ENCODE measurements at regions not wholly inside any gene's neighbourhood (a gene's known extent, or its start where the extent isn't known, plus 50 kb on each side); places are given as distances from the start of the nearest gene placed in this dataset.

DNA sequence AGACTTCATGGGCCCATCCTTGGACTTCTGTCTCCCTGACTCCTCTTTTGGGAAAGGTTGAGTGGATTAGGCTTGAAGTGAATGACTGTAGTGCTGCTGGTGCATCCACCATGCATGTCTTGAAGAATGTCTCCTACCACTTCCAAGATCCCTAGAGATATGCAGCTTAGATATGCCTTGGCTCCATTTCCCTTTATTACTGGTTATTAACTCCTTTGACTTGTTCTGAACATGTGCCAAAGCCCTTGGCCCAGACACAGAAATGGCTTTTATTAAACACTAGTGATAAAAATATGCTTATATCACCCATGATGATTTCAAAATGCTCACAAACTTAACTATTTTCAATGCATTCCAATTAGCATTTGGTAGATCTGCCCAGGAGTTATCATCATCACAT, 90.0 kb upstream of the SLC14A2 start:
- H3K9me3 ChIP-seq = no peaks in the 10 kb centered on the region
- TF ChIP-seq, protein P1, sequence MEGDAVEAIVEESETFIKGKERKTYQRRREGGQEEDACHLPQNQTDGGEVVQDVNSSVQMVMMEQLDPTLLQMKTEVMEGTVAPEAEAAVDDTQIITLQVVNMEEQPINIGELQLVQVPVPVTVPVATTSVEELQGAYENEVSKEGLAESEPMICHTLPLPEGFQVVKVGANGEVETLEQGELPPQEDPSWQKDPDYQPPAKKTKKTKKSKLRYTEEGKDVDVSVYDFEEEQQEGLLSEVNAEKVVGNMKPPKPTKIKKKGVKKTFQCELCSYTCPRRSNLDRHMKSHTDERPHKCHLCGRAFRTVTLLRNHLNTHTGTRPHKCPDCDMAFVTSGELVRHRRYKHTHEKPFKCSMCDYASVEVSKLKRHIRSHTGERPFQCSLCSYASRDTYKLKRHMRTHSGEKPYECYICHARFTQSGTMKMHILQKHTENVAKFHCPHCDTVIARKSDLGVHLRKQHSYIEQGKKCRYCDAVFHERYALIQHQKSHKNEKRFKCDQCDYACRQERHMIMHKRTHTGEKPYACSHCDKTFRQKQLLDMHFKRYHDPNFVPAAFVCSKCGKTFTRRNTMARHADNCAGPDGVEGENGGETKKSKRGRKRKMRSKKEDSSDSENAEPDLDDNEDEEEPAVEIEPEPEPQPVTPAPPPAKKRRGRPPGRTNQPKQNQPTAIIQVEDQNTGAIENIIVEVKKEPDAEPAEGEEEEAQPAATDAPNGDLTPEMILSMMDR (IDR thresholded peaks at IDR 0.05) = no peak
- no peak overlapping the region for H3K4me3 ChIP-seq (ENCODE audit: low read depth in 1 of 2, low read length in 1 of 2)
- no peaks in the 10 kb centered on the region for H3K36me3 ChIP-seq
- H3K27ac ChIP-seq = no peak overlapping the region
- H3K27me3 ChIP-seq = no peaks in the 10 kb centered on the region
- no peaks in the 10 kb centered on the region for H3K4me1 ChIP-seq (ENCODE audit: control insufficient read depth in 1 of 2, insufficient read depth in 1 of 2, low read depth in 1 of 2, low read length in 1 of 2)

GRCh38 chr18:45526114-45526841, 89.0 kb upstream of the SLC14A2 start:
- no peaks in the 10 kb centered on the region for H3K9me3 ChIP-seq
- no peak overlapping the region for H3K4me3 ChIP-seq (ENCODE audit: low read depth in 1 of 2, low read length in 1 of 2)
- no peaks in the 10 kb centered on the region for H3K36me3 ChIP-seq
- H3K27ac ChIP-seq = no peak overlapping the region
- no peaks in the 10 kb centered on the region for H3K4me1 ChIP-seq (ENCODE audit: control insufficient read depth in 1 of 2, insufficient read depth in 1 of 2, low read depth in 1 of 2, low read length in 1 of 2)
- TF ChIP-seq, protein P1 (IDR thresholded peaks at IDR 0.05) = no peak
- no peaks in the 10 kb centered on the region for H3K27me3 ChIP-seq

GRCh38 chr18:45527891-45528290, 87.4 kb upstream of the SLC14A2 start:
- Histone ChIP-seq H3K27me3 (no peaks in the 10 kb centered on the region), H3K4me3 (ENCODE audit: low read depth in 1 of 2, low read length in 1 of 2) (no peak overlapping the region), H3K36me3 (no peaks in the 10 kb centered on the region), H3K4me1 (ENCODE audit: control insufficient read depth in 1 of 2, insufficient read depth in 1 of 2, low read depth in 1 of 2, low read length in 1 of 2) (no peaks in the 10 kb centered on the region), H3K9me3 (no peaks in the 10 kb centered on the region), H3K27ac (no peak overlapping the region)
- TF ChIP-seq, protein P1 (IDR thresholded peaks at IDR 0.05) = no peak

DNA sequence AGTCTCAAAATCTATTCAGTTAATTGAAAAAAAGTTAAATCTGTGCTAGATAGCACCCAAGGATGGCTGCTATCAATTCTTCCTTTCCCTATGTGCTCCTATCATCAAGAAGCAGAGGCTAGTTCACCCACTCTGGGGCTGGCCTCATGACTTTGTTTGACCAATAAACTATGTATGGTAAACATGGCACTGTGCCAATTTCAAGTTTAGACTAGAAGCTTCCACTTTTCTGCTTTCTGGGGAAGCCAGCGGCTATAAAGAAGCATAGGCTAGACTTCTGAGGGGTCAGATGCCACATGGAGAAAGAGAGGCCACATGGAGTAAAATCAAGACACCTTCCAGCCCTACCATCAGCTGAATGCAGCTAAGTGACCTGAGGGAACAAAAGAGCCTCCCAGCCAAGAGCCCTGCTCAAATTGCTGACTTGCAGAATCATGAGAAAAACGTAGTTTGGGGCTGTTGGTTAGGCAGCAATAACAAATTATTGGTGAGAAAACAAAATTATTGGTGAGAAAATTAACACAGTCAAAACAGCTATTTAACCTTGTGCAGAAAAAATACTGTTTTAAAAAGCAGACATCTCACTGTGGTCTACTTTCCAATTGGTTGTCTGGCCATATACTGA, 86.5 kb upstream of the SLC14A2 start:
- no peak overlapping the region for H3K27ac ChIP-seq
- no peaks in the 10 kb centered on the region for H3K9me3 ChIP-seq
- TF ChIP-seq, protein P1 (IDR thresholded peaks at IDR 0.05) = no peak
- H3K4me1 ChIP-seq (ENCODE audit: control insufficient read depth in 1 of 2, insufficient read depth in 1 of 2, low read depth in 1 of 2, low read length in 1 of 2) = no peaks in the 10 kb centered on the region
- H3K4me3 ChIP-seq (ENCODE audit: low read depth in 1 of 2, low read length in 1 of 2) = no peak overlapping the region
- no peaks in the 10 kb centered on the region for H3K36me3 ChIP-seq
- no peaks in the 10 kb centered on the region for H3K27me3 ChIP-seq

DNA sequence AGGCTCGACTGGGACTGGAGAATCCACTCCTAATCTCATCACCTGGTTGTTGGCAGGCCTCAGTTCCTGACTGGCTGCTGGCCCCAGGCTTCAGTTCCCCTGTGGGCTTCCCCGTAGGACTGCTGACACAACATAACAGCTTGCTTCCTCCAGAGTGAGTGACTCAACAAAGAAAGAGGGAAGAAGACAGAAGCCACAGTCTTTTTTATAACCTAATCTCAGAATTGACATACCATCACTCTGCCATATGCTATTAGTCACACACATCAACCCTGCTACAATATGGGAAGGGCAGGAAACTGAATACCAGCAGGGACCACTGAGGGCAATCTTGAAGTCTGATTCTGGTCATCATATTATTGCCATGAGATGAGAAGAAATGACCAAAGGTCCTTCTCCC, 76.8 kb upstream of the SLC14A2 start:
- no peaks in the 10 kb centered on the region for H3K4me1 ChIP-seq (ENCODE audit: control insufficient read depth in 1 of 2, insufficient read depth in 1 of 2, low read depth in 1 of 2, low read length in 1 of 2)
- TF ChIP-seq, protein P1 (IDR thresholded peaks at IDR 0.05) = no peak

More for the DNA sequence above, 76.8 kb upstream of the SLC14A2 start:
- Histone ChIP-seq H3K4me3 (ENCODE audit: low read depth in 1 of 2, low read length in 1 of 2) (no peak overlapping the region), H3K36me3 (no peaks in the 10 kb centered on the region), H3K9me3 (no peaks in the 10 kb centered on the region), H3K27ac (no peak overlapping the region), H3K27me3 (no peaks in the 10 kb centered on the region)

All from neutrophil (primary cell).